Spleen (tissue), 7 donors: ENCODE measurements at regions not wholly inside any gene's neighbourhood (a gene's known extent, or its start where the extent isn't known, plus 50 kb on each side); places are given as distances from the start of the nearest gene placed in this dataset.

Experiments
- POLR2A ChIP-seq, 3 donors: fragments of 450-650 bp; IDR thresholded peaks; one replicate each; pipeline ENCODE4 v1.5.1; 2017; ENCODE audit warnings: antibody characterized with exemption in 3 of 3, mild to moderate bottlenecking in 1 of 3
- POLR2AphosphoS5 ChIP-seq, 3 donors: sonication (generic); formaldehyde crosslinking; IDR thresholded peaks; one replicate each; pipeline ENCODE4 v1.5.1; 2017; ENCODE audit warnings: antibody characterized with exemption in 3 of 3
- TF ChIP-seq, protein P1 (sequence below), 11 experiments: fragments of 200-600 bp in 7 of 11; fragments of 450-650 bp in 4 of 11; sonication (generic) in 4 of 11; IDR thresholded peaks in 8 of 11; conservative IDR thresholded peaks in 3 of 11; 1 replicate in 7 of 11; 2 replicates in 4 of 11; pipeline versions ENCODE4 v1.4.0 to v1.8.0; 2016 to 2021; ENCODE audit warnings: antibody characterized with exemption in 11 of 11, inconsistent platforms in 4 of 11, mild to moderate bottlenecking in 1 of 11
- donor health status: DM: no; HTN: no; CAD: no; lungs with moderate emphysema.
- donor health status: DM: no; HTN: no; CAD: no.
- donor health status: DM: no; HTN: no; CAD: no.

DNA sequence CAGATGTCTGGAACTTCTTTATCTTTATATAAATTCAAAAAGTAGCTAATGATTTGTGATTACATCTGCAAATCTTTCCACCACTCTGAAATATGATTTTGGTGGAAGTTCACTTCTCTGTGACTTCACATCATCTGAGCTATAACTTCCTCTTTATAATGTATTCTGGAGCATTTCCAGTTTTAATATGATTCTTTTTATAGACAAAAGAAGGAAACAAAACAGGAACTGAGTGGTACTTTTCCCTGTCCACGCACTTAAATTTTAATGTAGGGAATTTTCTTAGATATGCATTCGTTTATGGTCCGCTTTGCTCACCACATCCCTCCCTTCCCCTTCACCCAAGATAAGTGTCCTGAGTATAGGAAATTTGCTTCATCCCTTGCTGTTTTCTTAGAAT is 333.5 kb downstream of the CHSY3 start:
- no peak for TF ChIP-seq POLR2A (IDR thresholded peaks at IDR 0.05)
- TF ChIP-seq POLR2AphosphoS5 (IDR thresholded peaks at IDR 0.05): no peak
- TF ChIP-seq, protein P1, sequence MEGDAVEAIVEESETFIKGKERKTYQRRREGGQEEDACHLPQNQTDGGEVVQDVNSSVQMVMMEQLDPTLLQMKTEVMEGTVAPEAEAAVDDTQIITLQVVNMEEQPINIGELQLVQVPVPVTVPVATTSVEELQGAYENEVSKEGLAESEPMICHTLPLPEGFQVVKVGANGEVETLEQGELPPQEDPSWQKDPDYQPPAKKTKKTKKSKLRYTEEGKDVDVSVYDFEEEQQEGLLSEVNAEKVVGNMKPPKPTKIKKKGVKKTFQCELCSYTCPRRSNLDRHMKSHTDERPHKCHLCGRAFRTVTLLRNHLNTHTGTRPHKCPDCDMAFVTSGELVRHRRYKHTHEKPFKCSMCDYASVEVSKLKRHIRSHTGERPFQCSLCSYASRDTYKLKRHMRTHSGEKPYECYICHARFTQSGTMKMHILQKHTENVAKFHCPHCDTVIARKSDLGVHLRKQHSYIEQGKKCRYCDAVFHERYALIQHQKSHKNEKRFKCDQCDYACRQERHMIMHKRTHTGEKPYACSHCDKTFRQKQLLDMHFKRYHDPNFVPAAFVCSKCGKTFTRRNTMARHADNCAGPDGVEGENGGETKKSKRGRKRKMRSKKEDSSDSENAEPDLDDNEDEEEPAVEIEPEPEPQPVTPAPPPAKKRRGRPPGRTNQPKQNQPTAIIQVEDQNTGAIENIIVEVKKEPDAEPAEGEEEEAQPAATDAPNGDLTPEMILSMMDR (IDR thresholded peaks at IDR 0.05 in 8 of 11, conservative IDR thresholded peaks at IDR 0.05 in 3 of 11): no peak
